Neural cell (in vitro differentiated cells): ENCODE measurements at regions not wholly inside any gene's neighbourhood (a gene's known extent, or its start where the extent isn't known, plus 50 kb on each side); places are given as distances from the start of the nearest gene placed in this dataset.

Experiments
- H2AFZ ChIP-seq: fragments of 200-600, 300-800 bp; sonication (generic), shearing (Covaris generic); 2 replicates; pipeline ENCODE4 v1.6.0; 2014; ENCODE audit warnings: low read depth, mild to moderate bottlenecking, antibody characterized with exemption, low read length, moderate library complexity
- H3F3A ChIP-seq: fragments of 200-600 bp; shearing (Covaris generic); 2 replicates; pipeline ENCODE4 v1.6.1; 2016; ENCODE audit warnings: mild to moderate bottlenecking, moderate library complexity, mixed read lengths, antibody characterized with exemption, low read length; ENCODE audit not compliant: insufficient read depth, poor library complexity, severe bottlenecking
- H3K27ac ChIP-seq: fragments of 200-600, 300-800 bp; sonication (generic), shearing (Covaris generic); 2 replicates; pipeline ENCODE4 v1.5.1; 2014; ENCODE audit warnings: mild to moderate bottlenecking, low read length, moderate library complexity
- H3K27me3 ChIP-seq: fragments of 300-800, 200-600 bp; sonication (generic), shearing (Covaris generic); 2 replicates; pipeline ENCODE4 v1.6.0; 2014; ENCODE audit warnings: mild to moderate bottlenecking, low read depth, low read length, moderate library complexity; ENCODE audit not compliant: insufficient read depth
- H3K36me3 ChIP-seq: fragments of 300-800, 200-600 bp; sonication (generic), shearing (Covaris generic); 2 replicates; pipeline ENCODE4 v1.5.1; 2014; ENCODE audit warnings: mild to moderate bottlenecking, antibody characterized with exemption, low read length, moderate library complexity; ENCODE audit not compliant: insufficient read depth
- H3K4me2 ChIP-seq: fragments of 300-800, 200-600 bp; sonication (generic), shearing (Covaris generic); 2 replicates; pipeline ENCODE4 v1.6.0; 2014; ENCODE audit warnings: mild to moderate bottlenecking, low read length
- H3K4me3 ChIP-seq: fragments of 300-800, 200-600 bp; sonication (generic), shearing (Covaris generic); 2 replicates; pipeline ENCODE4 v1.5.1; 2014; ENCODE audit warnings: mild to moderate bottlenecking, low read length, moderate library complexity
- H3K79me2 ChIP-seq: fragments of 200-600 bp; shearing (Covaris generic); replicated peaks from 2 replicates; pipeline ENCODE4 v1.6.0; 2014; ENCODE audit warnings: mild to moderate bottlenecking, low read length, moderate library complexity; ENCODE audit not compliant: insufficient read depth
- H3K9ac ChIP-seq: fragments of 300-800, 200-600 bp; sonication (generic), shearing (Covaris generic); 2 replicates; pipeline ENCODE4 v1.6.1; 2016; ENCODE audit warnings: mild to moderate bottlenecking, low read length, mixed read lengths
- H3K9me2 ChIP-seq: fragments of 200-600 bp; shearing (Covaris generic); 2 replicates; pipeline ENCODE4 v1.6.1; 2016; ENCODE audit warnings: mild to moderate bottlenecking, low read length, mixed read lengths; ENCODE audit not compliant: insufficient read depth
- H3K9me3 ChIP-seq: fragments of 200-600, 300-800 bp; sonication (generic), shearing (Covaris generic); 2 replicates; pipeline ENCODE4 v1.6.1; 2016; ENCODE audit warnings: mild to moderate bottlenecking, mixed run types, low read length, moderate library complexity, mixed read lengths
- H4K20me1 ChIP-seq: fragments of 200-600 bp; shearing (Covaris generic); 2 replicates; pipeline ENCODE4 v1.6.1; 2016; ENCODE audit warnings: mild to moderate bottlenecking, mixed run types; ENCODE audit not compliant: insufficient read depth
- EP300 ChIP-seq: fragments of 450-650 bp; conservative IDR thresholded peaks from 2 replicates; pipeline ENCODE4 v1.6.1; 2014; ENCODE audit warnings: antibody characterized with exemption, mild to moderate bottlenecking, moderate library complexity; ENCODE audit not compliant: poor library complexity, severe bottlenecking
- EZH2 ChIP-seq: fragments of 200-600, 300-800 bp; shearing (Covaris generic), sonication (generic); IDR thresholded peaks from 2 replicates; pipeline ENCODE4 v1.6.1; 2014; ENCODE audit warnings: antibody characterized with exemption, low read length, borderline replicate concordance, mild to moderate bottlenecking; ENCODE audit not compliant: insufficient read depth, poor library complexity, severe bottlenecking
- MXI1 ChIP-seq: fragments of 450-650 bp; conservative IDR thresholded peaks from 2 replicates; pipeline ENCODE4 v1.6.1; 2014; ENCODE audit warnings: antibody characterized with exemption, mild to moderate bottlenecking; ENCODE audit not compliant: poor library complexity, severe bottlenecking
- POLR2AphosphoS5 ChIP-seq: IDR thresholded peaks from 2 replicates; pipeline ENCODE4 v1.6.1; 2012
- RAD21 ChIP-seq: fragments of 450-650 bp; conservative IDR thresholded peaks from 2 replicates; pipeline ENCODE4 v1.6.1; 2014; ENCODE audit warnings: antibody characterized with exemption, mild to moderate bottlenecking, moderate library complexity
- SMC3 ChIP-seq: fragments of 450-650 bp; conservative IDR thresholded peaks from 2 replicates; pipeline ENCODE4 v1.6.1; 2014; ENCODE audit warnings: antibody characterized with exemption, mild to moderate bottlenecking, moderate library complexity; ENCODE audit not compliant: poor library complexity
- TAF1 ChIP-seq: IDR thresholded peaks from 2 replicates; pipeline ENCODE4 v1.6.1; 2012; ENCODE audit warnings: low read depth
- TF ChIP-seq, protein P1 (sequence below): IDR thresholded peaks from 2 replicates; pipeline ENCODE4 v1.6.1; 2012; ENCODE audit warnings: borderline replicate concordance
- TF ChIP-seq, protein P2 (sequence below): fragments of 450-650 bp; IDR thresholded peaks from 2 replicates; pipeline ENCODE4 v1.5.1; 2014; ENCODE audit warnings: antibody characterized with exemption, mild to moderate bottlenecking, moderate library complexity; ENCODE audit not compliant: poor library complexity, severe bottlenecking

DNA sequence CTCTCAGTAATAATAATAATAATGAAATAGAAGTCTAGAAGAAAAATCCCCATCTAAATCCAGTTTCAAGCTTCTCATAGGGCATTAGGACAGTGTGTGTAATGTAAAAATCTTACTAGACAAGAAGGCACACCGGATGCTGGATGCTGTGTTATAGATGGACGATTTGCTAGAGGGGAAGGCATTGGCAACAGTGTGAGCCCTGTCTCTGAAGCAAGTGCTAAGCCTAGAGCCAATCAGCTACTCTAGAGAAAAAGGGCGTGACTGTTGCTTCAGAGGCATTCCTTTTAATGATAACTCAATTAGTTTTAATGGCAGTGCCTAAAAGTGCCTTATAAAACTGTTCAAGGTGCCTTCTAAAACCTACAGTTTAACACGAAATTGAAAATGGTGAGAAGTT lies 344.9 kb downstream of the TDRD15 start:
- Histone ChIP-seq H3K27ac (peak overlapping the region; percentile 72), H3K4me3 (no peak overlapping the region), H3K36me3 (no peaks in the 10 kb centered on the region), H3K9ac (no peak overlapping the region), H3K79me2 (no peaks in the 10 kb centered on the region), H3K9me2 (no peaks in the 10 kb centered on the region), H3K4me2 (no peak overlapping the region), H3K9me3 (no peaks in the 10 kb centered on the region), H3F3A (no peaks in the 10 kb centered on the region), H4K20me1 (no peaks in the 10 kb centered on the region), H3K27me3 (no peaks in the 10 kb centered on the region), H2AFZ (no peak overlapping the region)
- TF ChIP-seq EP300 = no peak
- no peak for TF ChIP-seq EZH2
- no peak for TF ChIP-seq POLR2AphosphoS5
- TF ChIP-seq, protein P1, sequence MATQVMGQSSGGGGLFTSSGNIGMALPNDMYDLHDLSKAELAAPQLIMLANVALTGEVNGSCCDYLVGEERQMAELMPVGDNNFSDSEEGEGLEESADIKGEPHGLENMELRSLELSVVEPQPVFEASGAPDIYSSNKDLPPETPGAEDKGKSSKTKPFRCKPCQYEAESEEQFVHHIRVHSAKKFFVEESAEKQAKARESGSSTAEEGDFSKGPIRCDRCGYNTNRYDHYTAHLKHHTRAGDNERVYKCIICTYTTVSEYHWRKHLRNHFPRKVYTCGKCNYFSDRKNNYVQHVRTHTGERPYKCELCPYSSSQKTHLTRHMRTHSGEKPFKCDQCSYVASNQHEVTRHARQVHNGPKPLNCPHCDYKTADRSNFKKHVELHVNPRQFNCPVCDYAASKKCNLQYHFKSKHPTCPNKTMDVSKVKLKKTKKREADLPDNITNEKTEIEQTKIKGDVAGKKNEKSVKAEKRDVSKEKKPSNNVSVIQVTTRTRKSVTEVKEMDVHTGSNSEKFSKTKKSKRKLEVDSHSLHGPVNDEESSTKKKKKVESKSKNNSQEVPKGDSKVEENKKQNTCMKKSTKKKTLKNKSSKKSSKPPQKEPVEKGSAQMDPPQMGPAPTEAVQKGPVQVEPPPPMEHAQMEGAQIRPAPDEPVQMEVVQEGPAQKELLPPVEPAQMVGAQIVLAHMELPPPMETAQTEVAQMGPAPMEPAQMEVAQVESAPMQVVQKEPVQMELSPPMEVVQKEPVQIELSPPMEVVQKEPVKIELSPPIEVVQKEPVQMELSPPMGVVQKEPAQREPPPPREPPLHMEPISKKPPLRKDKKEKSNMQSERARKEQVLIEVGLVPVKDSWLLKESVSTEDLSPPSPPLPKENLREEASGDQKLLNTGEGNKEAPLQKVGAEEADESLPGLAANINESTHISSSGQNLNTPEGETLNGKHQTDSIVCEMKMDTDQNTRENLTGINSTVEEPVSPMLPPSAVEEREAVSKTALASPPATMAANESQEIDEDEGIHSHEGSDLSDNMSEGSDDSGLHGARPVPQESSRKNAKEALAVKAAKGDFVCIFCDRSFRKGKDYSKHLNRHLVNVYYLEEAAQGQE = no peak
- TF ChIP-seq TAF1 = no peak
- no peak for TF ChIP-seq RAD21

DNA sequence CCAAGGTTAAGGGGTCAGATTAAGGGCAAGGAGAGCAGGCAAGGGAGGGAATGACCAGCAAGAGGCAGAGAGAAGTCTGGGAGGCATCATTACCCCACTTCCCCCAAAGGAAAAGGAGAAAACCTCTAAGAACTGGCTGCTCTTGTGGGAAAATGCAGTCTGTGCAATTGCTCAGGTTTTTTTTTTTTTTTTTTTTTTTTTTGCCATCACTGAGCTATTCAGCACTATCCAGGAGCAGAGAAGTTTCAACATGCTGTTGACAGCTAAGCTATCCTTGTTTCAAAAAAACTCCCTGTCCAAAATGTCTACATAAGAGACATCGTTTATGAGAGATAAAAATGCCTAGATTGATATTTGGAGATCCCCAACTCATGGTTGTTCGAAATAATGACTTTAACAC lies 345.4 kb downstream of the TDRD15 start:
- Histone ChIP-seq H3K4me3 (no peak overlapping the region), H3K27me3 (no peaks in the 10 kb centered on the region), H3K9me3 (no peaks in the 10 kb centered on the region), H3K9me2 (no peaks in the 10 kb centered on the region), H4K20me1 (no peaks in the 10 kb centered on the region), H3K79me2 (no peaks in the 10 kb centered on the region), H2AFZ (no peak overlapping the region), H3K27ac (peak overlapping the region; percentile 72), H3F3A (no peaks in the 10 kb centered on the region), H3K9ac (no peak overlapping the region), H3K36me3 (no peaks in the 10 kb centered on the region), H3K4me2 (no peak overlapping the region)
- TF ChIP-seq, protein P2, sequence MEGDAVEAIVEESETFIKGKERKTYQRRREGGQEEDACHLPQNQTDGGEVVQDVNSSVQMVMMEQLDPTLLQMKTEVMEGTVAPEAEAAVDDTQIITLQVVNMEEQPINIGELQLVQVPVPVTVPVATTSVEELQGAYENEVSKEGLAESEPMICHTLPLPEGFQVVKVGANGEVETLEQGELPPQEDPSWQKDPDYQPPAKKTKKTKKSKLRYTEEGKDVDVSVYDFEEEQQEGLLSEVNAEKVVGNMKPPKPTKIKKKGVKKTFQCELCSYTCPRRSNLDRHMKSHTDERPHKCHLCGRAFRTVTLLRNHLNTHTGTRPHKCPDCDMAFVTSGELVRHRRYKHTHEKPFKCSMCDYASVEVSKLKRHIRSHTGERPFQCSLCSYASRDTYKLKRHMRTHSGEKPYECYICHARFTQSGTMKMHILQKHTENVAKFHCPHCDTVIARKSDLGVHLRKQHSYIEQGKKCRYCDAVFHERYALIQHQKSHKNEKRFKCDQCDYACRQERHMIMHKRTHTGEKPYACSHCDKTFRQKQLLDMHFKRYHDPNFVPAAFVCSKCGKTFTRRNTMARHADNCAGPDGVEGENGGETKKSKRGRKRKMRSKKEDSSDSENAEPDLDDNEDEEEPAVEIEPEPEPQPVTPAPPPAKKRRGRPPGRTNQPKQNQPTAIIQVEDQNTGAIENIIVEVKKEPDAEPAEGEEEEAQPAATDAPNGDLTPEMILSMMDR = no peak
- no peak for TF ChIP-seq RAD21
- no peak for TF ChIP-seq MXI1
- no peak for TF ChIP-seq EZH2
- no peak for TF ChIP-seq EP300
- TF ChIP-seq POLR2AphosphoS5 = no peak
- no peak for TF ChIP-seq TAF1
- TF ChIP-seq, protein P1 = no peak
- TF ChIP-seq SMC3 = no peak
